DMS53 (cell line): ENCODE measurements at regions not wholly inside any gene's neighbourhood (a gene's known extent, or its start where the extent isn't known, plus 50 kb on each side); places are given as distances from the start of the nearest gene placed in this dataset.
A peak's percentile ranks its signal among the peaks of the same experiment; 100 is the strongest.

Experiments used
- DNase-seq: peaks from one replicate; lab custom pipeline; 2025; lab: John Stamatoyannopoulos, UW

DNA sequence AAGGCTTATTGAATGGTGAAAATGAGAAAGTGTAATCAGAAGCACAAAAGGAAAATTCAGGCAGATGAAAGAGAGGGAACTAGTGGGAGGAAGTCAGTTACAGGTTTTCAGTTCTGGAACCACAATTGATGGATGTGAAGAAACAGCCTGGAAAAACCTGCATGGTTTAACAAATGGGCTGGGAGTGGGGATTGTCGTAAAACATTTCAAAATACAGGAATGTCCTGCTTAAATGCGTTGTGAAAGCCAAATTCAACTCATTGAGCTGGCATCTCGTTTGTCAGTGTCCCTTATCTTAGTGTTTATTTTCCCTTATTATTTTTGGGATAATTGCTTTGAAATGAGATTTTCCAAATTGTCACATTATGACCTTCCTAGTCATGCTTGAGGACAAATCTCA, 106.5 kb upstream of the RFC3 start:
- no peak for DNase-seq

- DNase-seq, result no peak
Measured at GRCh38 chr13:33717775-33718174, 100.2 kb upstream of the RFC3 start.

- DNase-seq, result no peak
Measured at GRCh38 chr13:33721724-33722123, 96.2 kb upstream of the RFC3 start.

- no peak for DNase-seq
Measured at GRCh38 chr13:33722216-33722915, 95.6 kb upstream of the RFC3 start.

DNA sequence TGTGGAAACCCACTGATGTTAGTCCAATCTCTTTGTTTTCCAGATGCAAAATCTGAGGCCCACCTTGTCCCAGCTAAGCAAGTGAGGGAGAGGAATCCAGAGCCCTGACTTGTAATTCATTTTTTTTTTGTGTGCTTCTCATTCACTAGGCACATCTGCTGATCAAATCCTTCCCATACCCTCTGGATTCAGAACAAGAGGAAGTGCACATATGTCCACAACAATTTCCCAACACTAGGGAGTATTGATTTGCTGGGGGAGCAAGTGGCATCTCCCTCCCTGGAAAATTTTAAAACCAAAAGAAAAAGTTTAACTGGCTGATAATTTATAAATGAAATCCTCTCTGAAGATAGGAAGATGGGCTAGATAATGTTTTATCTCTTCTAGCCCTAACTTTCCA, 94.6 kb upstream of the RFC3 start:
- DNase-seq, result no peak

GRCh38 chr13:33723772-33724435, 94.0 kb upstream of the RFC3 start:
- DNase-seq, result peak; percentile 93

DNA sequence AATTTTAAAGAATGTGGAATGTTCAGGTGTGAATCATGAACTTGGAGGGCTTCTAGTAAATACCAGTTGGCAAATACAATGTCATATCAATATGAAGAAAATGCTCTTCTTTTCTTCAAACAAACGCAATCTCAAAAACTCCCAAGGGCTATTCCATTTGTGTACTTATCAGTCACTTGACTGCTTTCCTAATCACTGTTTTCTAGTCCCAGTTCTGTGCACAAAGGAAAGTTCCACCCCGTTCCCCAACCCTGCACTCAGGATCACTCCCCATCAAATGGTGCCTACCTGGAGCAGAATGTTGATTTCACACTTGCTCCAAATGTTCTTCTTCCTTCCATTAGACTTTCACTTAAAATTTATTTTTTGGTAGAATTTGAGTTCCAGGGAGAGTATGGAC, 92.6 kb upstream of the RFC3 start:
- DNase-seq, result no peak

DNA sequence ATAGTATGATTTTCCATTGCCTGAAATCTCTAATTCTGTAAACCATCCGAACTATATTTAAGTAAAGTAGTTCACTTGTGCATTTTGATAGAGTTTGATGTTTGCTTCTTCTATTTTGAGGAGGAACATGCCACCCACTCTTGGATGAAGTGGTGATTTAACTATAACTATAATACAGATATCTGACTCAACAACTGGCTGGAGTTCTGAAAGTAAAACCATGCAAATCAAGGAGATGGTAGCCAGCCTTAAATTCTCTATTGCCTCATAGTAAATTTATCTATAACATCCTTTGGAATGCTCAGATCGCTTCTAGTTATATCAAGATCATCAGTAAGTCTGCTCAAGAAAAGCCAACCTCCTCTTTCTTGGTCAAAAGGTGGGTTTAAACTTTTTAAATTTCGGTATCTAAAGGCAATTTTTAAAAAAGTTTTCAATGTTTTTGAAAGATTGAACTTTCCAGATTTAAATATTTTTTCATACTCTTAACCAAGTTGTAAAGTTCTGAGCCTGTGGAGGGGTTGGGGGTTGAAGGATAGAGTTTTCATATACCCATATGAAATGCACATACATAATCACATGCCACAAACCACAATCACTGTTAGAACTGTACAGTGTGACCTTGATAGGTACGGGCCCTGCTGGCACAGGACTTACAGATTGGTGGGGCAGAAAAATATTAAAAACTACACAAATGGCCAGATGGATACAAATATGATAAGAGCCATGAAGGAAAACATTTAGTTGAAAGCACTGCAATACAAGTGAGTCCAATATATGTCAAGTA, 90.5 kb upstream of the RFC3 start:
- DNase-seq, result no peak

DNA sequence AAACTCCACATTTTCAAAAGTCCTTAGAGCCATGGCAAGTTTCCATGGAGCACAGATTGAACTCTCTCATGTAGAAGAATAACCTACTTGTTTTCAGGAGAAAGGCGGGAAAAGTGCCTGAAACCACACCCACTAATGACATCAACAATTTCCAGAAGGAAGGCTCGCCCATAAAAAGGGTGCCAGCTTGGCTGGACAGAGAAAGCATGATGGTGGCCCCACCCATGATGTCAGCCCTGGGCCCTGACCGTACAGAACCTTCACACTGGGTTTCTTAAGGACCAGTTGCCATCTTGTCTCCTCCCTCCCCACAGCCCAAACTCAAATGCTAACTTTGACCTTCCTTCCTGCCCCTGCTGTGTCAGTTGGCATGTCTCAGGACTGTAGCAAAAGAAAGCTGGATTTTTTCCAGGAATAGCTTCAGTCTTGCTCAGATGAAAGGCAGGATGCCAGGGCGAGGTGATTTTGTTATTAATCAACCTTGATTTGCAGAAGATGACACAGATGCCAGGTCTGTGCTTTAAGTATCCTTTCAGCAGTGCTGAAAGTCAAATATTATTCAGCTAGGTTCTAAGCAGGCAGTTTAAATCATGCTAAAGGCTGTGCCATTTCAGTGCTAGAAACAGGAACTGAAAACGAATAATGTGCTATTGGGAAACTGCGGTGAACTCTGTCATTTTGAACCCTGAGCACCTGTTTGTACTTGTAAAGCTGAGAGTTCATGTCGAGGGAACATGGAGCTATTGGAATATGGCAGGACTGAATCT, 89.5 kb upstream of the RFC3 start:
- DNase-seq, result no peak

- no peak for DNase-seq
Measured at GRCh38 chr13:33730147-33730546, 87.8 kb upstream of the RFC3 start.

GRCh38 chr13:33730619-33731018, 87.3 kb upstream of the RFC3 start:
- DNase-seq, result no peak

DNA sequence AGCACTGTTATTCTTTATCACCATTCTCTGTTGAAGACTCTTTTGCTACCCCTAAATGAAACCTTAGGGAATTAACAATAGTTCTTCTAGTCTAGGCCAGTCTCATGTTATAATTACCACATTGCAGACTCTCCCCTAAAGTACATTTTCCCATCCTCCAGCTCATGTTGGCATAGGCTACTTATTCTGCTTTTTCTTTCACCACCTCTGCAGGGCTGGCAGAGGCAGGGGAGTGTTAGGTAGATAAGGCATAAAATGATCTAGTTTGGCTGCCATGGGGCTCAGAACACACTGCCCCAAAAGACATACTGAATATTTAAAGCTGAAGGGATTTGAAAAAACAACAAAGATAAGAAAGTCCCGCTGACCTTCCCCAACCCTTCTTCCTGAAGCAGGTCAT, 82.7 kb upstream of the RFC3 start:
- no peak for DNase-seq

DNA sequence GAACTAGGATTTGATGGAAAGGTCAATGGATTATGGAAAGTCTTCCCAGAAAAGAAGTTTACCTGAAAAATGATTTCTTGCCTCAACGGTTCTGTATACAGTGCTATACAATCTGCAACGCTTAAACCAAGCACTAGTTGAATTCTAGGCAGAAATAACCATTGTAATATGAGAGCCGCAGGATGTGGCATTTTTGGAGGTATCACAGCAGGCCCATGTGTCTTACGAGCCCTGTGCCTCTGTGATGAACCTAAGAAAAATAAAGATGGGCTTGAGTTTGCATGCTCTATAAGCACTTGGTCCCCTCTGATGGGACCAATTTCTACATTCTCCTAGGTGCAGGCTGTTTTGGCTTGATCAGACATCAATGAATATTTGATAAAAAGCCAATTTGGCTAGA, 78.7 kb upstream of the RFC3 start:
- no peak for DNase-seq

GRCh38 chr13:33740134-33740538, 77.8 kb upstream of the RFC3 start:
- DNase-seq, result no peak

- no peak for DNase-seq
Measured at GRCh38 chr13:33742321-33742720, 75.6 kb upstream of the RFC3 start.

DNA sequence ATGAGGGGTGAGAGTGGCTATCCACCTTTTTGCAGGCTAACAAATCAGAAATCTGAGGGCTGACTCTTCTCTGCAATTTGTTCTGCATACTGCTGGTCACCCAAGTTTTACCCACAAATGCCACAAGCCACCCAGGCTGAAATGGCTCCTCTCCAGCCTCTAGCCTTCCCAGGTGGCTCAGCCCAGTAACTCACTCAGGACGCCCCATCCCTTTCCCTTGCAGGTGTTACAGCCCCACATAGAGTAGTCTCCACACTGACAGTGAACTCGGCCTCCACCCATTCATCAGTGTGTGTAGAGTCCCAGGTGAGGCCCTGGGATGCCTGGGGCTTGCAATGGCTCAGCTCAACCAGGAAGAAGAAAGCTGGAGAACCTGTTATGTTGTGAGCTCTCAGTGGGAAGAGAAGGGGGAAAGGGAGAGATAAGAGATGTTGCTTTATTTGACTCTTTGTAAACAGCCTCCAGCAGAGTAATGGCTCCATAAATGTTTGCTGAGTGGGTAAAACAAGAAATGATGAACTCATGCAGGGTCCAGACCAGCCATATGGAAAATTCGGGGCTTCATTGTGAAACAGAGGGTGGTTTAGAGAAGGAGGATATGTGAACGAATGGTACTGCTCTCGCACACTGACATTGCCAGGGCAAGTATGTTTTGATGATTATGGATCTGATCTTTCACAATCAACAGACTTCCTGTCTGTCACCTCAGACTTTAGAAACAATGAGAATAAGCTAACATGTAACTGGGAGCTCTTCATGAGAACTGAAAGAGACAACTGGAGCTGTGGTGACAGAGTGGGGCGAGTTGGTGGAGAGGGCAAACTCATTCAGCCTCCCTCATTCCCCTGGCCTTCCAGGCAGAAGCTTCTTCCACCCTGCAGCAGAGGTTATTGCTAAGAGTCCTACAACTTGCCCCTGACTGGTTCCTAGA, 74.2 kb upstream of the RFC3 start:
- DNase-seq, result peak; percentile 4

DNA sequence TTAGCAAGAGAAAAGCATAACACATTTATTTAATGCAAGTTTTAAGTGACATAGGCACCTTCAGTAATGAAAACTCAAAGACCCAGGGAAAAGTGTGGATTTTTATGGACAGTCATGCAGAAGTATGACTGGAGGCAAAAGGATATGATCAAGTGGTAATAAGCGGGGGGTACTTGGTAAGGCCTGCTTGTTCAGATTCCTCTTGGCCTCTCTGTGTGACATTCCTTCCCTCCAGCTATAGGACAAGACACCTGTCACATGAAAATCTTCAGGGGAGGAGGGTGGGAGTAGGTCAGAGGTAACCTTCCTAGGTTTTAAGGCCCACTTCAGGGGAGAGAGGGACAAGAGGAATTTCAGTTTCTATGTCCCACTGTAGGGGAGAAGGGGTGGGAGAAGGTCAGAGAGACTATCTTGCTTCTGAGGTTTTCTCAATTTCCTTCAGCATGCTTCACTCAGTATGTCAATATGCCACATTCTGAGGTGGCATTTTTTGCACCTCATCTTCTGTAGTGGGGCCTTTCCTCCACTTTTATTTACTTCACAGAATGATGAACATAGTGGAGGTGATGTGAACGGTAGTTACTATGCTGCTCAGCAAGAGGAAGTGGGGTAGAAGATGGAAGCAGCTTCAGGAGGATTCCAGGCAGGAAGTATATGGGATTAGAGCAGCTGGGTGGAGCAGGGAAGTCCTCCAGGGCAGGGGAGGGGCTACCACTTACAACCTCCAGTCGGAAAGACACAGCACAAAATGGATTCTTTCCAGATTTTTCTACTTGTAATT, 73.2 kb upstream of the RFC3 start:
- peak; percentile 32 for DNase-seq

DNA sequence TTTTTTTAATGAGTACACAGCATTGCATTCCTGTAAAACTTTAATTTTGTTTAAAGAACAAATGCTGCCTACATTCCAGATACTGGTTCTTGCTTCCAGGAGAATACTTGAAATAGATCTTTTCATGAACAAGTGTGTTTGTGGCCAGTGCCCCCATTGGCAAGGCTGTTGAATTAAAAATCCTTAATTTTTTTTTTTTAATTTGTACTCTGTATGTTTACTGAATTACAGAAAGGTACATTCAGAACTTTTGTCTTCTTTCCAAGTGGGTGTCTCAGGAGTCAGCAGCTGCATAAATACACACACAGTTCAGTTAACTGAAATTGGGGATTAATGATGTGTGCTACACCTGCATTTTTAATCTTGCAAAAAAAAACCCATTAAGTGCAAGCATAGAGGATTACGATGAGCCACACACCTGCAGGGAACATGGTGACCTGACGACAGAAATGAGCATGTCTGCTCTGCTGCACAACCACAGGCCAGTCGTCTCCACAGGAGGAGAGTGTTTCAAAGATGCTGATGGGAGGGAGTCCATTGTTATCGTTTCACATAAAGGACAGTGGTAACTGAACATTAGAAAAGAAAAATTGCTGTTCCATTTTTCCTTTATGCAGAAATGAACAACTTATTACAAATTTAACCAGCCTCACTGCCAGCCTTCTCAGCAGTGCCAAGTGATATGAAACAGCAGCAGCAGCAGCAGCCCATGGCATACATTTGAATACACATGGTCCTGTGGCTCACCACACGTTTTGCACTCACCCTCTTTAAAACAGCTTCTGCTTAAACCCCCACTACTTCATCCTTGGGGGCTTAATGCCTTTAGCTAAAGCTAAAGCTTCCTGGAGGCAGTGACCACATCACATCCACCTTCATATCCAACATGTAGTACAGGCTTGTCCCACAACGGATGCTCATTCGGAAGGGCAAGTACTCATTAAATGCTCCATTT, 72.3 kb upstream of the RFC3 start:
- DNase-seq, result no peak

DNA sequence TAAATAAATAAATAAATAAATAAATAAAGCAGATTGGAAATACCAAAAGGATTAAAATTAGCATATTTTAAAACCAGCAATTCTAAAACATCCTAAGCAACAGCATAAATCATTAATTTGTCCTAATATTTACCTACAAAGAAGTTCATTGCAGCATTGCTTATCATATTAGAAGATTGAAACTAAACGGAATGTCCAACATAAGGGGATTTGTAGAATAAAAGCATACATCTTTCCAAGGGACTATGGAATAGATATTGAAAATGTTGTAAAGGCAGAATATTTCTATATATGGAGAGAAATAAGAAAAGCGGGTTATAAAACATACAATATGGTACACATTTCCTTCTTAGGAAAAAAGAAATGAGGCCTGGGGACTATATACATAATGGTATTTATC, 71.1 kb upstream of the RFC3 start:
- no peak for DNase-seq
